MV-4-11 (cell line): ENCODE measurements at regions not wholly inside any gene's neighbourhood (a gene's known extent, or its start where the extent isn't known, plus 50 kb on each side); places are given as distances from the start of the nearest gene placed in this dataset.

Source experiments
- DNase-seq: peaks from one replicate; lab custom pipeline; 2025; lab: John Stamatoyannopoulos, UW

DNA sequence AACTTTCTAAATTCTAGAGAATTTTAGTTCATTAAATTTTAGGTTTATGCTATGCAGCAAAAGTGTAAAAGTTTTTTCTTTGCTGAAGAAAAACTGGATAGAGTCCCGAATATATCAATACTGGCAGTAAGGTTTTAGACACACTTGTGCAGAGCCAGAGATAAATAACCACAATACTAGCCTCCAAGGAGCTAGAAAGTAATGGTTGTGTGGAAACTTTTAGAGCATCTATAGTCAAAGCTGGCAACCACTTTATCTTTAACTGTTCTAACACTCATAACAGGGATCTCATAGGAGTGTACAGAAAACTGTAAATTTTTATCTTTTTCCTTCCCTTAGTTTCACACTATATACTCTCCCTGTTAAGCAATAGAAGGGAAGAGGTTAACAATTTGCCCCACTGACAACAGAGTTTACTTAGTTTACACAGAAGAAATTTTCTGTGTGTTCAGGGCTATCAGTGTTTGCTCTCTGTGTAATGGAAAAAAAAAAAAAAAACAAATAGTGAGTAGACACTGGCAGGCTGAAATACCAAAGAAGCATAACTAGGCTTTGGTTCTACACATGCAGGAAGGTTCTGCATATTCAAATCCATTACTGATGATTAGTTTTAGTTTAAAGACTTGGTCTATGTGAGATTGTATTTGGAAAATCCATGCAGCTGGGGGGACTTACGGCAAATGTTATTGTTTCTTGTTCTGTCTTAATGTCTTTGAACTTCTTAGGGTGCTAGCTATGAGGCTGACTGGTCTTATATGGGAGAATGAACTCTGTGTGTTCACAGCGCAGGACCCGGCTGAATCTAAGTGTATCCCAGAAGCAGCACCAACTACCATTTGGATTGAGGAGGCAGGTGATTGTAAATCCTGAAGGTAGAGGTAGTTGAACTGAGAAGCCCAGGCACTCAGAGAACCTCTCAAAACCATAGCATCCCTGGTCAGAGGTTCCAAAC is 187.6 kb downstream of the PCSK1 start:
- DNase-seq: no peak

DNA sequence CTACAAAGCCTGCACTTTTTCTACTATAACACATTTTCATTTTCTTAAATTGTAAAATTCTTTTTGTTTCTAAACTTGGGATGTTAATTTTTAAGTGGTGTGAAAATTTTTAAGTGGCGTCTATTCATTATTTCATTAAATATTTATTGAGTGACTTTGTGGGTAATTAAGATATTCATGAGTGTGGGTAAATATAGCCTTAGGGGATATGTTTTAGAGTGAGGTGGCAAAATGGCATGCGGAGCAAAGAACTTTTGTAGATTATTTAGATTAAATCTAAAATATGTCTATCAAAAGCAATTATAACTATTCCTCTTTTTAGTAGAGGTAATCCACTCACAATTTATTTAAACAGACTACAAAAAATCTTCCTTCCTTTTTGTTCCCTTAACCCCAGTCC is 188.4 kb downstream of the PCSK1 start:
- no peak for DNase-seq

DNA sequence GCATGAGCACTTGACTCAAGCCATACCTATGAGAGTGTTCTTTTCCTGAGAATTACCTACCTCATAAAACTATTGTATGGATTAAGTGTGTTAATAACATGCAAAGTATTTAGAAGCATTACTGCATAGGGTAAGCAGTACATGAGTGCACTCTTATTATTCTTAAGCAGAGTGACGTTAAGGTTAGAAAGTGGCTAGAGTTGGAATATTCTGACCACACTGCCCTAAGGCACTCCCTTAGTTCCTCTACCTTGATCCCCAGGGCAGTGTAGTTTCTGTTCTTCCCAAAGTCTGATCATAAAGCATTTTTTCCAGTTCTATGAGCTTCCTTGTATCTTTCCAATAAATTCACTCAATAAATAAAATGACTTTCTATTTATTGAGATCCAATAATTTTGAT is 189.2 kb downstream of the PCSK1 start:
- no peak for DNase-seq

GRCh38 chr5:96243203-96243602 is 189.8 kb downstream of the PCSK1 start:
- DNase-seq: no peak

DNA sequence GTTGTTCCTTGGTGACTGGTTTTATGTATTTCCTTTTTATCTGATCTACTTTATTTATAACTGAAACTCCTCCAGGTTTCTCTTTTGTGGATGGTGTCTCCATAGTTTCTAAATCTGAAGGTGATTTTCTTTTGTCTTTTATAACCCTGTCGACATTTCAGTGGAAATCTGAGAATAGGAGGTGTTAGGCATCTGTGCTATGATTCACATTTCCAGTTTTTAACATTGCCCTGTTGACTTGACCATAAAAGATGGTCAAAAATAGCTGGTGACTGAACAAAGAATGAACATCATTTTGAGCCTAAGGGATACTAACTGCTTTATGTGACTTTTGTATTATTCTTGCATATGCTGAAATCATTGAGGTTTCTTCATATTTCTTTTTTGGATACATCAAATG is 190.5 kb downstream of the PCSK1 start:
- no peak for DNase-seq

GRCh38 chr5:96236831-96237230 is 196.2 kb downstream of the PCSK1 start:
- DNase-seq: no peak

- no peak for DNase-seq
These were observed 197.0 kb downstream of the PCSK1 start for GRCh38 chr5:96236051-96236450.

DNA sequence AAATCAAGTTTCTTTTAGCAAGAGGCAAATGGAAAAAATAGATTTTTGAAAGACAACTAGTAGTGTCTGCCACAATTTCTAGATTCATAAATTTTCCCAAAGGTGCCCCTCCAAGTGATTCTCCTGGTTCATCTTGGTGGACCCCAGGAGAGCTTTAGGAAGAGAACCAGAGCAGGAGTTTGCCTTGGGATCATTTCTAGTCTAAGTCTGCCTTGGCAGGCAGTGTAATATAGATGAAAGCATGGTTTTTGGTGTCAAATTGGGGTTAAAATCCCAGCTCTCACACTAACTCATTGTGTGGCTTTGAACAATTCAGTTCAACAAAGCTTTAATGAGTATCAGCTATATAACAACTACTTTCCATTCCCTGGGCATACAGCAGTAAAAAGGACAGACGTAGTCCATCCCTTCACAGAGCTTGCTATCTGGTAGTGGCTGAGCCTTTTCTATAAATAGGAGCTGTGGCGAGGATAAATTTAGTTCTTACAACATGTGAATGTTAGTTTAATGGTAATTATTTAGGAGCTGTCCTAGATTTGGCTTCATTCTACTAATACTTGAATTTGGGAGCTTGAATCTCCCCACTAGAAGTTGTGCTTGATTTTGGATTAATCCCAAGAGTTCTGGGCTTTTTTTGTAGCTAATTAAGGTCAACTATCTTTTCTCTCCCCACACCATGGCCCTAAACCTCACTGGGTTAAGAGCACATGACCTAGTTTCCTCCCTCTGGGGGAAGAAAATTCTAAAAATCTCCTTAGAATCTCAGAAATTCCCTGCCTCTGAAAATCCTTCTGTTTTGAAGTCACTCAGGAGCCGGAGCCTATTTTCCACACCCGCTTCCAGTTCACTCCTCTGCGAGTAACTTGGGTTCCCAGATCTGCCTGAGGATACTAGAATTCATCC is 197.8 kb downstream of the PCSK1 start:
- DNase-seq: peak; percentile 20

GRCh38 chr5:96232602-96233001 is 200.4 kb downstream of the PCSK1 start:
- no peak for DNase-seq

- DNase-seq: no peak
These were observed 203.9 kb downstream of the PCSK1 start for GRCh38 chr5:96229188-96229587.

DNA sequence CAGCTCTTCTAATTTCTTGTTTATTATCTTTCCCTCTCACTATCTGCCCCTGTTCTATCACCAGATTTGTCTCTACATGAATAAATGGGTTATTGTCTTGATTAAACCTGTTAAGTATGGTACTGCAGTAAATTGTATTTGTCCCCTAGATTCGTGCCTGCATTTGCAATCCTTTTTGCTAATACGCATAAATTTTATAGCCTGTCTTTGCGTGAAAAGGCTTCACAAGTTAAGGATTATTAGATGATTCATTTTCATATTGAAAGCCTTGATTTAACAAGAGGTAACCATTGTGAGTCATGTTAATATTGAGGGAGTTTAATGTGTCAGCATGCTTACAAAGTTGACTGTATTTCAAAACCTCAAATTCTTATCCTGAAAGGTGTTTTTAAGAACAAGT is 204.6 kb downstream of the PCSK1 start:
- DNase-seq: no peak

GRCh38 chr5:96227957-96228356 is 205.1 kb downstream of the PCSK1 start:
- no peak for DNase-seq

- no peak for DNase-seq
These were observed 206.0 kb downstream of the PCSK1 start for GRCh38 chr5:96226941-96227552.

GRCh38 chr5:96222129-96222528 is 210.9 kb downstream of the PCSK1 start:
- no peak for DNase-seq

GRCh38 chr5:96220610-96221390 is 212.2 kb downstream of the PCSK1 start:
- DNase-seq: no peak

DNA sequence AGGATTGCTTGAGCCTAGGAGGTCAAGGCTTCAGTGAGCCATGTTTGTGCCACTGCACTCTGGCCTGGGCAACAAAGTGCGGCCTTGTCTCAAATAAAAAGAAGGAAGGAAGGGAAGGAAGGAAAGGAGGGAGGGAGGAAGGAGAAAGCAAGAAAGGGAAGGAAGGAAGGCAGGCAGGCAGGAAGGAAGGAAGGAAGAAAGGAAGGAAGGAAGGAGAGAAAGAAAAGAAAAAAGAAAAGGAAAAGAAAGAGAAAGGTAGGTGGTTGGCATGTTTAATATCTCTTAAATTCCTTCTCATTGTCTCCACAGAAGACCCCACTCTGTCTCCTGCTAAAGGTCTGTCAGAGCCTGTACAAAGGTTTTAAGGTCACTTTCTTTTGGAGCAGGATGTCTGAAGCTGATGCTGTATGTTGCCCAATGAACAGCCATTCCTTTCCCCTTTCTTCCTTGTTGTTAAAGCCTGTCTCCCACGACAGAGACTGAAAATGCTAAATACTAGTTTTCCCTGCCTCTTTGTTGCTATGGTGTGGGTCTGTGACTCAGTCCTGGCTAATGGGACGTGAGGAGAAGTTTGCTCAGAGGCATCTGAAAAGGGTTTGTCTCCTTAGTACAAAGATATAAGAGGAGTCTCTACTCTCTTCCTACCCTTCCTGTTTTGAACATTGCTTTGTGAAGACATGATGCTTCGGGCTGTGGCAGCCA is 213.3 kb downstream of the PCSK1 start:
- no peak for DNase-seq

DNA sequence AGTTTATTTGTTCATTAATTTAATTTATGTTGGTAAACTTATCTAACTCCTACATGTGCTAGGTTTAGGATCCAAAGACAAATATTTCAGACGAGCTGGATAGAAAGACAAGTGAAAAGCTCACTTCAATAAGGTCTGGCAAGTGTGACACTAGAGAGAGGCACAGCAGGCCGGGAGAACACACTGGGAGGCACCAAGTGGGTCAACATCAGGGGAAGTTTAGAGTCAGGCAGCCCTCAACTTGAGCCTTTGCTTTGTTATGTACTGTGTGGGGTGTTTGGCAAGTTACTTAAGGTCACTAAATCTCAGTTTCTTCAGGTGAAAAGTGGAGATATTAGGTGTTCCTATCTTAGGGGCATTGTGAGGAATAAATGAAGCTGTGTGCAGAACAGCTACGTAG is 214.4 kb downstream of the PCSK1 start:
- no peak for DNase-seq

DNA sequence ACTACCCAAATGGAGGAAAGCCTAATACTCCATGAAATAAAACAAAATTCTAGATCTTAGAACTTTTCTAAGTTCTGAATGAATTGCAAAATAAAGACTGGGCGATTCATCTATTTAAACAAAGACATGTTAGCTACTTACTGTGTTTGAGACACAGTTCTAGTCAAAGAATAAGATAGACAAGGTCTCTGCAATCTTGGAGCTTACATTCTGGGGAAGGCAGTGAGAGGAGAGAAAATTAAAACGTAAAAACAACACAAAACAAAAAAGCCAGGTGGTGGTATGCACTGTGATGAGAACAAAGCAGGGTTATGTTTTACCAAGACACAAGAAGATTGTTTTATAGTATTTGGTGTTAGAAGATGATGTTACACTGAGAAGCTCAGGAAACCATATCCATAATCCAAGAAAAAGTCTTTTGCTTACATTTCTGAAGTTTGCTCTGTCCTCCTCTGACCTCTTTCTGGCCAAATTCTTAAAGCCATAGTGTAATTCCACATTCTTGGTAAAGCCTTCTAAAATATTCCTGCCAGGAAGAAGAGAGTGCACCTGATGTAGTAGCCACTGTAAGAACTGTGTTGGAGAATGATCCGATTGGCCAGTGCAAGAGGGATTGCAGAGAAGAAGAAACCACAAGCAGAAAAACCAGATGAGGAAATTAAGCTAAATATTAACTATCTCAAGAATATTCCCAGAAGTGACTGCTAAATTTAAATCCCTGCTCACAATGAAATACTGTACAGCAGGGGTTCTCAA is 218.4 kb downstream of the PCSK1 start:
- no peak for DNase-seq

DNA sequence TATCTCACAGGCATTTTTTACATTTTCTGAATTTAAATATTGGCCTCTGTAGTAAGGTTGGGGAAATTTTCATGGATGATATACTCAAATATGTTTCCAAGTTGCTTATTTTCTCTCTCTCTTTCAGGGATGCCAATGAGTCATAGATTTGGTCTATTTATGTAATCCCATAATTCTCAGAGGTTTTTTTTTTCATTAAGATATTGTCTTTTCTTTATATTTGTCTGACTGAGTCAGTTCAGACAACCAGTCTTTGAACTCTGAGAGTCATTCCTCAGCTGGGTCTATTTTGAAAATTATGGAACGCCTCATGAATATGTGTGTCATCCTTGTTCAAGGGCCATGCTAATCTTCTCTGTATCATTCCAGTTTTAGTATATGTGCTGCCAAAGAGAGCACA is 223.2 kb downstream of the PCSK1 start:
- no peak for DNase-seq

GRCh38 chr5:96207420-96207819 is 225.6 kb downstream of the PCSK1 start:
- no peak for DNase-seq
